ENCODE measurements at regions not wholly inside any gene's neighbourhood (a gene's known extent, or its start where the extent isn't known, plus 50 kb on each side); places are given as distances from the start of the nearest gene placed in this dataset.

DNA sequence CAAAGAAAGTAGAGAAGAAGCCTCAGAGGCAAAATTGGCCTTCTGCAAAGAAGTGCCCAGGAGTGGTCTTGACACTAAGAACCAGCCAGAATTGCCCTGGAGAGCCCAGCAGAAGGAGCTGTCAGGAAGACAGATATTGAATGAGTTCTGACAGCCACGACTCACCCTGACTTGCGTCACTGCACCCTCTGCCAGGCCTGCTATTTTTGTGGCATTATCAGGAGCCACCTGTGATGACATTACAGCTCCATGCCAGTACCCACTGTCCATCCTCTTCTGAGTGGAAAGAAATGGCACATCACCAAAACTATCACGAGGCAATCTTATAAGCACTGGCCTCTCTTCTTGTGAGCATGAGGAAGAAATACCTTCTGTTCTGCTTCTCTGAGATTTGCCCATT is 67.7 kb downstream of the SMIM20 start:
- TF ChIP-seq, protein P1, sequence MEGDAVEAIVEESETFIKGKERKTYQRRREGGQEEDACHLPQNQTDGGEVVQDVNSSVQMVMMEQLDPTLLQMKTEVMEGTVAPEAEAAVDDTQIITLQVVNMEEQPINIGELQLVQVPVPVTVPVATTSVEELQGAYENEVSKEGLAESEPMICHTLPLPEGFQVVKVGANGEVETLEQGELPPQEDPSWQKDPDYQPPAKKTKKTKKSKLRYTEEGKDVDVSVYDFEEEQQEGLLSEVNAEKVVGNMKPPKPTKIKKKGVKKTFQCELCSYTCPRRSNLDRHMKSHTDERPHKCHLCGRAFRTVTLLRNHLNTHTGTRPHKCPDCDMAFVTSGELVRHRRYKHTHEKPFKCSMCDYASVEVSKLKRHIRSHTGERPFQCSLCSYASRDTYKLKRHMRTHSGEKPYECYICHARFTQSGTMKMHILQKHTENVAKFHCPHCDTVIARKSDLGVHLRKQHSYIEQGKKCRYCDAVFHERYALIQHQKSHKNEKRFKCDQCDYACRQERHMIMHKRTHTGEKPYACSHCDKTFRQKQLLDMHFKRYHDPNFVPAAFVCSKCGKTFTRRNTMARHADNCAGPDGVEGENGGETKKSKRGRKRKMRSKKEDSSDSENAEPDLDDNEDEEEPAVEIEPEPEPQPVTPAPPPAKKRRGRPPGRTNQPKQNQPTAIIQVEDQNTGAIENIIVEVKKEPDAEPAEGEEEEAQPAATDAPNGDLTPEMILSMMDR (IDR thresholded peaks at IDR 0.05) = no peak

DNA sequence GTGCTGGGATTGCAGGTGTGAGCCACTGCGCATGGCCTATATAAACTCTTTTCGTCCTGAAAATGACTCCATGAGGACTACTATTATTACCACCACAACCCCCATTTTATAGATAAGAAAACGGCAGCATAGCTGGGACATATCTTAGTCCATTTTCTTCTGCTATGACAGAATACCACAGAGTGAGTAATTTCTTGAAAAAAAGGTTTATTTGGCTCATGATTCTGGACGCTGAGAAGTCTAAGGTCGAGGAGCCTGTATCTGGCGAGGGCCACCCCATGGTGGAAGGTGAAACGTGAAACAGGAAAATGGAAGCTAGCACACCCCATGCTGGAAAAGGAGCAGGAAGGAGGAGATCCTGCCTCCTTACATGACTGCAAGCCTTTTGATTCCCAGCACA is 68.9 kb downstream of the SMIM20 start:
- TF ChIP-seq, protein P1 (IDR thresholded peaks at IDR 0.05) = no peak

DNA sequence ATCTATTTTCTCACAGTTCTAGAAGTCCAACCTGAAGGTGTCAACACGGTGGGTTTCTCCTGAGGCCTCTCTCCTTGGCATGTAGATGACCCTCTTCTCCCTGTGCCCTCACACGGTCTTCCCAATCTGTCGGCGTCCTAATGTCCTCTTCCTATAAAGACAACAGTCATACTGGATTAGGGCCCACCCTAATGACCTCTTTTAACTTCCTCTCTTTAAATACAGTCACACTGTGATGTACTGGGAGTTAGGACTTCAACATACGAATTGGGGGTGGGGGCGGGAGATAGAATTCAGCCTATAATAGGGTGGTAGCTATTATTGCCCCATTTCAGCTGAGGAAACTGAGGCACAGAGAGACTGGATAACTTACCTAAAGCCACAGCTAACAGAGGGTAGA is 70.2 kb downstream of the SMIM20 start:
- TF ChIP-seq, protein P1 (IDR thresholded peaks at IDR 0.05) = no peak

DNA sequence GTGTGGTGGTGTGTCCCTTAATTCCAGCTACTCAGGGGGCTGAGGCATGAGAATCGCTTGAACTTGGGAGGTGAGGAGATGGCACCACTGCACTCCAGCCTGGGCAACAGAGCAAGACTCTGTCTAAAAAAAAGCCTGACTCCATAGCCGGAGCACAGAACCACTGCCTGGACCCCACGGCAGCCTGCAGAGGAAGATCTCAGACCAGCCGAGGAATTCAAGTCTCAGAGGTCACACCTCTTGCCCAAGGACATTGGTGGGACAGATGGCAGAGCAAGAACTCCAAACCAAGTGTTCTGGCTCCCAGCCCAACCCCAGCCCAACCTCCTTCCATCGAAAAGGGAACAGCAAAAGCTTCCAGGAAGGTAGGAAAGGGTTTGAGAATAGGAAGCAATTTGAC is 70.8 kb downstream of the SMIM20 start:
- TF ChIP-seq, protein P1 (IDR thresholded peaks at IDR 0.05) = no peak

DNA sequence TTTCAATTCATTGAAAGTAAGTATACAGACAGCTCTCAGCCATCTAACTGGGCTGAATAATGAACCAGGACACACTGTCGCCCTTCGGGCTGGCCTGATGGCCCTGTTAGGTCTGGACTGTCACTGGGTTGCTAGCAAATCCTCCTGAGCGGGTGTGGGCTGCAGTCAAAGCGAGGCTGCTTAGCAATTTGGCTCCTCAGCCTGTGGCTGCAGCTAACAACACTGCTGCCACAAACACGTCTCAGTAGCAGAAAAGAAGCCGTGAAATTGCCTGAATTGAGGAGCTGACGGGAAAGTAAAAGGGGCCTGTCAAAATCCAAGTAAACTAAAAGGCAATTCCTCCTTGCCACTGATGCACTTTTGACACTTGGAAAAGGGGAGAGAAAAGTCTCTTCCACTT is 72.8 kb downstream of the SMIM20 start:
- TF ChIP-seq, protein P1 (IDR thresholded peaks at IDR 0.05) = no peak

DNA sequence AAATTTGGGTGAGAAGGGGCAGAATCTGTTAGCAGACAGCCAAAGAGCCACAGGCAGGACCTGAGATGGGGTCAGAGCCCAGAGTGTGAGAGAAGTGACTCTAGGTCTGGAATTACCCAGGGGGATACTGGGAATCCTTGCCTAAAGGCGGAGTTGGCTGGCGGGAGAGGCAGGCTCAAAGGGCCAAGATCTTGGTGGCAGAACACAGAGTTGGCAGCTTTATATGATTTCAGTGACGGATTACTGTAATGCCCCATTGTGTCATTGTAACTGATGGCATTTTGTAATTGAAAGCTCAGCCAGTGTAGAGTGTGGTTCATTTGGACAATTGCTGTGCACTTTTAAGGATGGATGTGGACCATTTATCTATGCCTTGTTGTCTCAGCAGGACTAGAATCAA is 77.3 kb downstream of the SMIM20 start:
- TF ChIP-seq, protein P1 (IDR thresholded peaks at IDR 0.05) = no peak

DNA sequence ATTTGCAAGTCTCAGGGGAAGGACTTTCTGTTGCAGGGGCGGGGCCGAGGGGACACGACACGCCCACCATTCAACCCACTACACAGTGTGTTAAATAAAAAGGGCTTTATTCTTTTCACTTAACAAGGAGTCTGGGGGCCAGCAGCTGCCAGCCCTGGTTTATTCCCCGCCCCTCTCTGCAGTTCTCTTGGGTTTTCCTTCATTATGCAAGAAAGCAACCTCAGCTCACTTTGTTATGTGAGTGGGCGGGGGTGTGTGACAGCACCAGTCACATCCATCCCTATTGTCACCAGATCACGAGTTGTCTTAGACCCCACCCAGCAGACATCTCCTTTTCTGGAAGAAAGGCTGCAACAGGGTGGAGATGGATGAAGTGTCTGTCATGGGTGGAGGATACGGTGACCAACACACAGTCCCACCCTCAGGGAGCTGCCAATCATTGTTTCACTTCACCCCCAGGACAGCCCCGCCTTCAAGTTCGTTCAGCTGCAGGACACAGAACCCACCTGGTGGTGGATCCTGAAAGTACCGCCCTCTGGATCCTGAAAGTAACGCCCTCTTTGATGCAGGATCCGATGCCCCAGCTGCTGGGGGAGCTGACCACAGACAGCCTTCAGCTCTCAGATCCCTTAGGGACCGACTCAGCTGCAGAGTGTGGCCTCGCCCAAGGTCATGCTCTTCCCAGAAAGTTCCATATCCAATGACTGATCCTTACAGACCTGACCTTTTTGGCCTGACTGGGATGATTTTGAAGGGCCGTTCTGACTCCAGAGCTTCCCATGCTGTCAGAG is 79.6 kb downstream of the SMIM20 start:
- TF ChIP-seq, protein P1 (IDR thresholded peaks at IDR 0.05) = no peak
